ENCODE measurements at regions not wholly inside any gene's neighbourhood (a gene's known extent, or its start where the extent isn't known, plus 50 kb on each side); places are given as distances from the start of the nearest gene placed in this dataset.

- WGBS, 2 donors (ENCODE audit: extremely low coverage in 2 of 2, insufficient read length in 2 of 2, insufficient replicate concordance in 1 of 2): no CpG with 5 or more reads among the region's 3 CpGs
Measured at GRCh38 chr12:32031109-32031508, 71.9 kb downstream of the RESF1 start.

GRCh38 chr12:32032205-32032810 is 73.1 kb downstream of the RESF1 start:
- Histone ChIP-seq H2BK5ac (ENCODE audit: low read length) (no peak overlapping the region), H3K9ac (ENCODE audit: low read depth, low read length, poor library complexity) (no peak overlapping the region), H3K14ac (ENCODE audit: low read length) (no peak overlapping the region), H3K79me1 (ENCODE audit: low read depth, low read length) (no peaks in the 10 kb centered on the region), H3K9me3 (replicated peaks in 1 of 2; ENCODE audit: control insufficient read depth in 2 of 2, insufficient read depth in 1 of 2, low read depth in 1 of 2, low read length in 2 of 2) (no peaks in the 10 kb centered on the region), H2AK5ac (ENCODE audit: low read depth, low read length) (no peak overlapping the region), H3K18ac (ENCODE audit: low read length) (no peak overlapping the region), H3K27me3 (ENCODE audit: control insufficient read depth in 3 of 3, insufficient read depth in 3 of 3, low read depth in 1 of 3, low read length in 3 of 3) (no peaks in the 10 kb centered on the region), H3K4me1 (ENCODE audit: control insufficient read depth in 2 of 2, insufficient read depth in 1 of 2, low read depth in 1 of 2, low read length in 2 of 2) (peaks cover 1 to 2% of the 10 kb centered on the region in 2 donors), H3K36me3 (replicated peaks in 1 of 2; ENCODE audit: control insufficient read depth in 2 of 2, insufficient read depth in 2 of 2, low read length in 2 of 2) (no peaks in the 10 kb centered on the region), H4K91ac (ENCODE audit: low read depth, low read length, poor library complexity) (no peak overlapping the region), H3K4me3 (ENCODE audit: low read length in 2 of 2) (no peak overlapping the region), H2BK120ac (ENCODE audit: low read depth, low read length) (no peak overlapping the region), H2BK15ac (ENCODE audit: low read length) (no peak overlapping the region), H3K23ac (ENCODE audit: low read depth, low read length, poor library complexity) (no peak overlapping the region), H3K27ac (replicated peaks; ENCODE audit: low read length) (no peak overlapping the region), H3K4me2 (ENCODE audit: insufficient read depth, low read length, poor library complexity, severe bottlenecking) (no peak overlapping the region), H4K8ac (ENCODE audit: low read depth, low read length) (no peak overlapping the region), H3K4ac (ENCODE audit: low read length) (no peak overlapping the region), H2AFZ (ENCODE audit: low read length) (no peak overlapping the region), H2BK12ac (ENCODE audit: low read length) (no peak overlapping the region)
- WGBS, 2 donors (ENCODE audit: extremely low coverage in 2 of 2, insufficient read length in 2 of 2, insufficient replicate concordance in 1 of 2): no CpG with 5 or more reads among the region's 7 CpGs
- DNase-seq (ENCODE audit: low spot score): no peak

More at GRCh38 chr12:32031109-32031508, 71.9 kb downstream of the RESF1 start:
- Histone ChIP-seq H4K91ac (ENCODE audit: low read depth, low read length, poor library complexity) (no peak overlapping the region), H3K9ac (ENCODE audit: low read depth, low read length, poor library complexity) (no peak overlapping the region), H3K9me3 (replicated peaks in 1 of 2; ENCODE audit: control insufficient read depth in 2 of 2, insufficient read depth in 1 of 2, low read depth in 1 of 2, low read length in 2 of 2) (no peaks in the 10 kb centered on the region), H4K8ac (ENCODE audit: low read depth, low read length) (no peak overlapping the region), H2BK12ac (ENCODE audit: low read length) (no peak overlapping the region), H3K4ac (ENCODE audit: low read length) (no peak overlapping the region), H2BK15ac (ENCODE audit: low read length) (no peak overlapping the region), H2BK120ac (ENCODE audit: low read depth, low read length) (no peak overlapping the region), H3K14ac (ENCODE audit: low read length) (no peak overlapping the region), H3K27me3 (ENCODE audit: control insufficient read depth in 3 of 3, insufficient read depth in 3 of 3, low read depth in 1 of 3, low read length in 3 of 3) (no peaks in the 10 kb centered on the region), H3K4me3 (ENCODE audit: low read length in 2 of 2) (no peak overlapping the region), H3K4me1 (ENCODE audit: control insufficient read depth in 2 of 2, insufficient read depth in 1 of 2, low read depth in 1 of 2, low read length in 2 of 2) (peaks cover 1 to 2% of the 10 kb centered on the region in 2 donors), H3K23ac (ENCODE audit: low read depth, low read length, poor library complexity) (no peak overlapping the region), H3K36me3 (replicated peaks in 1 of 2; ENCODE audit: control insufficient read depth in 2 of 2, insufficient read depth in 2 of 2, low read length in 2 of 2) (no peaks in the 10 kb centered on the region), H3K18ac (ENCODE audit: low read length) (no peak overlapping the region), H2AK5ac (ENCODE audit: low read depth, low read length) (no peak overlapping the region), H3K4me2 (ENCODE audit: insufficient read depth, low read length, poor library complexity, severe bottlenecking) (no peak overlapping the region), H2BK5ac (ENCODE audit: low read length) (no peak overlapping the region), H3K27ac (replicated peaks; ENCODE audit: low read length) (no peak overlapping the region), H2AFZ (ENCODE audit: low read length) (peak overlapping the region; percentile 52), H3K79me1 (ENCODE audit: low read depth, low read length) (no peaks in the 10 kb centered on the region)
- DNase-seq (ENCODE audit: low spot score): no peak

GRCh38 chr12:32033406-32033805 is 73.2 kb upstream of the BICD1 start:
- no CpG with 5 or more reads among the region's 2 CpGs for WGBS, 2 donors (ENCODE audit: extremely low coverage in 2 of 2, insufficient read length in 2 of 2, insufficient replicate concordance in 1 of 2)
- Histone ChIP-seq H2BK12ac (ENCODE audit: low read length) (no peak overlapping the region), H2AFZ (ENCODE audit: low read length) (peak overlapping the region; percentile 45), H3K27me3 (ENCODE audit: control insufficient read depth in 3 of 3, insufficient read depth in 3 of 3, low read depth in 1 of 3, low read length in 3 of 3) (no peaks in the 10 kb centered on the region), H2BK120ac (ENCODE audit: low read depth, low read length) (no peak overlapping the region), H3K4me3 (ENCODE audit: low read length in 2 of 2) (no peak overlapping the region), H3K23ac (ENCODE audit: low read depth, low read length, poor library complexity) (no peak overlapping the region), H2AK5ac (ENCODE audit: low read depth, low read length) (no peak overlapping the region), H4K91ac (ENCODE audit: low read depth, low read length, poor library complexity) (no peak overlapping the region), H3K4me2 (ENCODE audit: insufficient read depth, low read length, poor library complexity, severe bottlenecking) (no peak overlapping the region), H3K14ac (ENCODE audit: low read length) (no peak overlapping the region), H3K27ac (replicated peaks; ENCODE audit: low read length) (no peak overlapping the region), H3K18ac (ENCODE audit: low read length) (no peak overlapping the region), H3K4me1 (ENCODE audit: control insufficient read depth in 2 of 2, insufficient read depth in 1 of 2, low read depth in 1 of 2, low read length in 2 of 2) (peaks cover 1 to 2% of the 10 kb centered on the region in 2 donors), H3K9ac (ENCODE audit: low read depth, low read length, poor library complexity) (no peak overlapping the region), H2BK5ac (ENCODE audit: low read length) (no peak overlapping the region), H3K4ac (ENCODE audit: low read length) (no peak overlapping the region), H3K9me3 (replicated peaks in 1 of 2; ENCODE audit: control insufficient read depth in 2 of 2, insufficient read depth in 1 of 2, low read depth in 1 of 2, low read length in 2 of 2) (no peaks in the 10 kb centered on the region), H2BK15ac (ENCODE audit: low read length) (no peak overlapping the region), H3K36me3 (replicated peaks in 1 of 2; ENCODE audit: control insufficient read depth in 2 of 2, insufficient read depth in 2 of 2, low read length in 2 of 2) (no peaks in the 10 kb centered on the region), H3K79me1 (ENCODE audit: low read depth, low read length) (no peaks in the 10 kb centered on the region), H4K8ac (ENCODE audit: low read depth, low read length) (no peak overlapping the region)
- DNase-seq (ENCODE audit: low spot score): no peak

- Histone ChIP-seq H3K4me3 (ENCODE audit: low read length in 2 of 2) (no peak overlapping the region), H2BK12ac (ENCODE audit: low read length) (no peak overlapping the region), H3K79me1 (ENCODE audit: low read depth, low read length) (no peaks in the 10 kb centered on the region), H3K4ac (ENCODE audit: low read length) (no peak overlapping the region), H3K27me3 (ENCODE audit: control insufficient read depth in 3 of 3, insufficient read depth in 3 of 3, low read depth in 1 of 3, low read length in 3 of 3) (no peaks in the 10 kb centered on the region), H3K4me1 (ENCODE audit: control insufficient read depth in 2 of 2, insufficient read depth in 1 of 2, low read depth in 1 of 2, low read length in 2 of 2) (peaks cover 1 to 4% of the 10 kb centered on the region in 2 donors), H3K18ac (ENCODE audit: low read length) (no peak overlapping the region), H3K4me2 (ENCODE audit: insufficient read depth, low read length, poor library complexity, severe bottlenecking) (no peak overlapping the region), H2BK15ac (ENCODE audit: low read length) (no peak overlapping the region), H2AFZ (ENCODE audit: low read length) (no peak overlapping the region), H3K27ac (replicated peaks; ENCODE audit: low read length) (no peak overlapping the region), H3K14ac (ENCODE audit: low read length) (no peak overlapping the region), H3K36me3 (replicated peaks in 1 of 2; ENCODE audit: control insufficient read depth in 2 of 2, insufficient read depth in 2 of 2, low read length in 2 of 2) (no peaks in the 10 kb centered on the region), H4K8ac (ENCODE audit: low read depth, low read length) (no peak overlapping the region), H2AK5ac (ENCODE audit: low read depth, low read length) (no peak overlapping the region), H3K9ac (ENCODE audit: low read depth, low read length, poor library complexity) (no peak overlapping the region), H4K91ac (ENCODE audit: low read depth, low read length, poor library complexity) (no peak overlapping the region), H3K9me3 (replicated peaks in 1 of 2; ENCODE audit: control insufficient read depth in 2 of 2, insufficient read depth in 1 of 2, low read depth in 1 of 2, low read length in 2 of 2) (no peaks in the 10 kb centered on the region), H2BK5ac (ENCODE audit: low read length) (no peak overlapping the region), H2BK120ac (ENCODE audit: low read depth, low read length) (no peak overlapping the region), H3K23ac (ENCODE audit: low read depth, low read length, poor library complexity) (no peak overlapping the region)
- WGBS, 2 donors (ENCODE audit: extremely low coverage in 2 of 2, insufficient read length in 2 of 2, insufficient replicate concordance in 1 of 2): no CpG with 5 or more reads among the region's 2 CpGs
- no peak for DNase-seq (ENCODE audit: low spot score)
Measured at GRCh38 chr12:32034045-32034444, 72.6 kb upstream of the BICD1 start.
